Stimulated activated CD8-positive, alpha-beta memory T cell treated with anti-CD3 and anti-CD28 coated beads, Interleukin-2, amount 100 ng/mL, for 48 hours (primary cell): ENCODE measurements at regions not wholly inside any gene's neighbourhood (a gene's known extent, or its start where the extent isn't known, plus 50 kb on each side); places are given as distances from the start of the nearest gene placed in this dataset.
"Not testable (repeated sequence)": the region's sequence is repeated elsewhere in the genome, so short reads cannot be mapped to it uniquely, and the experiment has no call there.

Source experiments
- DNase-seq, 2 donors: peaks; one replicate each; pipeline ENCODE4 v3.0.0-alpha.2; 2020; ENCODE audit warnings: low read depth in 2 of 2

DNA sequence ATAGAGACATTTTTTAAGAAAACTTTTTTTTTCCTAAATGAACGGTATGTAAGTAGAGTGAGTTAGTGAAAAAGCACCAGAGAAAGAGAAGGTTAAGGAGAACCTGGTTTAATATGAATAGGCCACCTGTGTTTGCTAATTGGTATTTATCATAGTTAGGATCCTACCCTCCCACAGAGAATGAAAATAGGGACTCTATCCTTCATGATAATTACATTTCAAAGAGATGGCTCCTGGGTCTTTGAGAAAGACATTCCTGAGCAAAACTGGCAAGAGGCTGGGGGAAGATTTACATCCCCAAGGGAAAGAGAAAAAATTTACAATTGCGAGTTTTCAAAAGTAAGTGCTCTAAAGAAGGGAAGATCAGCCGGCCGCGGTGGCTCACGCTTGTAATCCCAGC lies 1284.5 kb downstream of the SLITRK1 start:
- no peak for DNase-seq

DNA sequence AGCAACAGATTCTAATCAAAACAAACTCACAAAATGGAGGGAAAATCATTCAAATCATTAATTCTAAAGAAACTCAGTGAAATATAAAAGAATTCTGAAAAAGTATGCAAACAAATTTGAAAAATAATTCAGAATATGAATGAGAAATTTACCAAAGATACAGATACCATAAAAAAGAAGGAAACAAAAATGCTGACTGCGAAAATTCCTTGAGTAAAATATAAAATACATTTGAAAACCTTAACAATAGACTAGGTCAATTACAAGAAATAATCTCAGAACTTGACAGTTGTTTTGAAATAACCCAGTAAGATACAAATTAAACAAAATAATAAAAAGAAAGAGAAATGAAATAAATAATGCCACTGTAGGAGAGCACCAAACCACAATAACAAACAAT lies 1289.0 kb downstream of the SLITRK1 start:
- DNase-seq, result no peak

DNA sequence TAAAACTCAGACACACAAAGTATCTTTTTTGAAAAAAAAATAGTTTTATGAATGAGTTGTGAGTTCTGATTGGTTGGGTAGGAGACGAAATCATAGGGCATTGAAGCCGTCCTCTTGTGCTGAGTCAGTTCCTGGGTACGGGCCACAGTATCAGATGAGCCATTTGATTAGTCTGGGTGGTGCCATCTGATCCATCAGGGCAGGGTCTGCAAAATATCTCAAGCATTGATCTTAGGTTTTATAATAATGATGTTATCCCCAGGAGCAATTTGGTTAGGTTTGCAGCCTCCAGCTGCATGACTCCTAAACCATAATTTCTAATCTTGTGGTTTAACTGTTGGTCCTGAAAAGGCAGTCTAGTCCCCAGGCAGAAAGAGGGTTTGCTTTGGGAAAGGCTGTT lies 1310.6 kb downstream of the SLITRK1 start:
- no peak for DNase-seq

DNA sequence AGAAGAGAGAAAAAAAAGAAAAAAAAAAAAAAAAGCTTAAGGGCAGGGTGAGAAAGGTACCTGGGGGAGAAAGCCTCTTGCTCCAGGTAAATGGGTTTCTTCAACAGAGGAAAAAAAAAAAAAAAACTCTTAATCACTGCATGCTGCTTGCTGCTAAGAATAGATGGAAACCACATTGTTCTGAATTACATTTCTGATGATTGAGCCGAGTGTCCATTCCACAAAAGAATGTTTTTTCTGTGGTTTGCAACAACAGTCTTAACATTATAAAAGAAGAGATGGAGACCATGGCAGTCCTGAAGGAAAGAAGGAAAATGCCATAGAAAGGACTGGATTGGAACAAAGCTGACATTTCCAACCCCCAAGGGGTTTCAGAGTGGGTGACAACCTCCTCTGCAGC lies 1312.7 kb downstream of the SLITRK1 start:
- no peak for DNase-seq

DNA sequence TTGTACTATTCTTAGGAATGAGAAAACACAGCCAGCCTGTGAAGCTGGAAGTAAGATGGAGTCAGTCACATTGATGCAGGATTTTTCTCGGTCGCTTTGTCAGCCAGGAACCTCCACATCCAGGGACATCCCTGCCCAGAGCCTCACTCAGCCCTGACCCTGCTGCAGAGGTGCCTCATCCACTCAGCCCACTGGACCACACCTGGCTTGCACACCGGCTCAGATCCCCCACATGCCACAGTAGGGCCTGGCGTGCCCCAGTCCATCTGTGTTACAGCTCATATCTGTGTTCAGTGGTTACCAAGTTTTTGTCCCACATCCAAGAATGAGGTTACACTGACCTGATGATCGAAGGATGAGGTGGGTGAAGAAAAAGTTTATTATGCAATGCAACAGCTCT lies 1315.4 kb downstream of the SLITRK1 start:
- no peak for DNase-seq

DNA sequence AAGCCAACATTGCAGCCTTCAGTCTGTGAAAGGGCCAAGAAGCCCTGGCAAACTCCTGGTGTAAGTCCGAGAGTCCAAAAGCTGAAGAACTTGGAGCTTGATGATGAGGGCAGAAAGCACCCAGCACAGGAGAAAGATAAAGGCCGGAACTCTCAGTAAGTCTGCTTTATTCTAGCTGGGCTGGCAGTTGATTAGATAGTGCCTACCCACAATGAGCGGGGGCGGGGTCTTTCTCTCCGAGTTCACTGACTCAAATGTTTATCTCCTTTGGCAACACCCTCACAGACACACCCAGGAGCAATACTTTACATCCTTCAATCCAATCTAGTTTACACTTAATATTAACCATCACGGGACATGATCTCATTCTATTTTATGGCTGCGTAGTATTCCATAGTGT lies 1317.1 kb downstream of the SLITRK1 start:
- DNase-seq, result no peak

DNA sequence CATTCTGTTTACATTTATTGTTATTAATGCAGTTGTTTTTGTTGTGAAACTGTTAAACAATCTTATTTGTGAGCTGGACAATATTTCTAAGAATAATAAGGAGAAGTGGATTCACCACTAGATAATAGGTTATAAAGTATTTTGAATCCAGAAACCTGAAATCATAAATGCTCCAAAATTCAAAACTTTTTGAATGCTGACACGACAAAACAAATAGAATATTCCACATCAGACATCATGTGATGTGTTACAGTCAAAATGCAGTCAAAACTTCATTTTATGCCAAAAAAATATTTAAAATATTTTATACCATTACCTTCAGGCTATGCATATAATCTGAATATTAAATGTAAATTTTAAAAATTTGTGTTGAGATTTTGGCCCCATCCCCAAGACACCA lies 1321.4 kb downstream of the SLITRK1 start:
- no peak for DNase-seq

DNA sequence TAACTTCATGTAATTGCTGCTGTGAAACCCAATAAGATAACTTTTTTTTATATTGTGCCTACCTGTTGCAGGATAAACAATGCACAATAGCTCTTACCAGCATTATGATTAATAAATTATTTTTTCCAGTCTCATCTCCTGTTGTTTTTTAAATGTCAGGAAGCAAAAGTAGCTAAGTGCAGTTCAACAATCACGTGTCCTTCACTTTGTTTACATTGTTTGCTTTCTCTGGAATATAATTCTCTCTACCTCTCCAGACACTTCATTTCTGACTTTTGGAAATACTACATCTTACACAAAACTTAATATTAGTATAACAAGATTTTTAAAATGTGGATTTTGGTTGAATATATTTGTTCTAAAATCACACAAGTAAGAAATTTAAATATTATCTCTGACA lies 1359.4 kb downstream of the SLITRK1 start:
- DNase-seq, result no peak

DNA sequence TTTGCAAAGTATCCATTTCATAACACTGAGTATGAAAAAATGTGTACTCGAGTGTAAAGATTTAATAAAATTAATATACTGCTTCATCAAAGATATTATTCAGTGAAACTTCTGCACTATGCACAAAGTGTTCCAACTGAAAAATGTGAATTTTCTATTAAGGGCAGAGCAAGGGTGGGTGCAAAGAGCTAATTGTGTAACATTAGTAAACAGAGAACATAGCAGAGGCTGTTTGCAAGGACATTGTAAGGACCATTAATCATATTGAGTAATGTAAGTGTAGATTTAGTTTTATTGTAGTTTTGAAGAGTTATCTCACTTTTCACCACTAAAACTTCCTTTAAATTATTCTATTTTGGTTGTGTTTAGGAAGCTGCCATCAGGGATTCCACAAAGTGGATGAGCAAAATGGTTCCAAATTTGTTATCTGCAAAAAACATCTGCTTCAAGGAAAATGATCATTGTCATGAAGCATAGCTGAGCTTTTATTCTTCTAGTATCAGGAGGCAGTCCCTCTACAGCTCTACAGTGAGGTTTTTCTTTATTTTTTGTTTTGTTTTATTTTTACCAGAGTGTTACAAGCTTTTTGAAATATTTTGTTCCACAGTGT lies 1375.4 kb downstream of the SLITRK1 start:
- DNase-seq, result no peak

DNA sequence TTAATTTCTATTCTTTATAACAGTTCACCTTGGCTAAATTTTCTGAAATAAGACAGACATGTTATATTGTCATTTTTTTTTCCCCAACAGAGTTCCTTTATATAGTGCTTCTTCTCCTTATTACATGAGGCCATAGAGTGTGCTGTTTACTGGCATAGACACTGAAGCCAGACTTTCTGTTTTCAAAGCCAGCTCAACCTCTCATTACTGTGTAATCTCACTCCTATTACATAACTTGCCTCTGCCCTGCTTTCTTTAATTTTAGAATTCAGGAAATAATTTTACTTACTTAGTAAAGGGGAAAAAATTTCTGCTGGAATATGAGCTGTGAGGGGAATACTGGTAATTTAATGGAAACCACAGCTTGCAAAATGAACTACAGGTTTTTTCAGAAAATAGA lies 1380.4 kb downstream of the SLITRK1 start:
- DNase-seq, result no peak

DNA sequence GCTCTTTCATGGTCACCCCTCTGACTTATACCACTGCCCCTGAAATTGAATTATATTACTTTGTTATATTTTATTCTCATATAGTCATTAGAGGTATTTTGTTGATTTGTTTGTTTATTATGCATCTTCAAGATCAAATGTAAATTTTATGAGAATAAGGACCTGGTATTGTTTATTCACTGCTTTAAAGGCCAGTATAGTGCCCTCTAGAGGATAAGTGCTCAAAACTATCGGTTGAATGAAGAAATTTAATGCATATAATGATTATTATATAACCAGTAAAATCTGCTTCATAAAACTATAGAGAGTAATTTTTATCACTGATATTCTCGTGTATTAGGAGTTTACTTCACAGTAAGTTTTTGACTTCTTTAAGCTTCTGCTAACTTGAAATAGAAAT lies 1401.9 kb downstream of the SLITRK1 start:
- no peak for DNase-seq

DNA sequence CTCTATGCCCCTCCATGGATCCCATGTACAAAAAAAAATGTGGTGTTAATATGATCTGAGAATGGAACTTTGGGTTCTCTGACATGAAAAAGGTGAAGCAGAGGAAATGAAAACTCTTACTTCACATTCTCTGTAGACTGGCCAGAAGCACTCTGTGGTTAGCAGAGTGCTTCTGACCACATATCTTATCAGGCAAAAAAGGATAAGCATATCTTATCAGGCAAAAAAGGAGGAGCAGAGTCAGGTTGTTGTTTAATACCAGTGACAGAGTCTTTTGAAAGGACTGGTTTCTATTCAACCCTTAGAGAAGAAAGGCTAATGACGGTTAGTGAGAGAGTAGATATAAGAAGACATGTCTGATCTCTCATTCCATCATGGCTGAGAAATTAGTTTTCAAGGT lies 1404.8 kb downstream of the SLITRK1 start:
- DNase-seq, result no peak

DNA sequence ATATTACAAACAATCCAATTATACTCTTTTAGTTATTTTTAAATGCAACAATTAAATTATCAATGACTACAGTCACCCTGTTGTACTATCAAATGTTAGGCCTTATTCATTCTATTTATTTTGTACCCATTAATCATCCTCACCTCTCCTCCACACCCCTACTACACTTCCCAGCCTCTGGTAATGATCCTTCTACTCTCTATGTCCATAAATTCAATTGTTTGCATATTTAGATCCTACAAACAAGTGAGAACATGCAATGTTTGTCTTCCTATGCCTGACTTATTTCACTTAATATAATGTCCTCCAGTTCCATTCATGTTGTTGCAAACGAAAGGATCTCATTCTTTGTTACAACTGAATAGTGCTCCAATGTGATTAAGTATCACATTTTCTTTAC lies 1414.6 kb downstream of the SLITRK1 start:
- DNase-seq, result no peak

DNA sequence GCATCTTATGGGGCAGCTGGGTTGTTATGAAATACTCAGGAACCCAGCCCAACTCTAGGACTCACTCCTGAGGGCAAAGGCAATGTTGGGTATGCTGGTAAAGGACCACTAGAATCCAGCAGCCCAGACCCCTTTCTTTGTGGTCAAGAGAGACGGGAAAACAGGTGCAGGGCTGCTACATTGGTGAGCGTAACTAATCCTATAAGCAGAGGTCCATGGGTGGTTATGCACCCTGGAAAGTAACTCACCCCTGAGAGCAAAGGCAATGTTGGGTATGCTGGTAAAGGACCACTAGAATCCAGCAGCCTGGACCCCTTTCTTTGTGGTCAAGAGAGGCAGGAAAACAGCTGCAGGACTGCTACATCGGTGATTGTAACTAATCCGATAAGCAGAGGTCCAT lies 1422.7 kb downstream of the SLITRK1 start:
- not testable (repeated sequence) for DNase-seq

DNA sequence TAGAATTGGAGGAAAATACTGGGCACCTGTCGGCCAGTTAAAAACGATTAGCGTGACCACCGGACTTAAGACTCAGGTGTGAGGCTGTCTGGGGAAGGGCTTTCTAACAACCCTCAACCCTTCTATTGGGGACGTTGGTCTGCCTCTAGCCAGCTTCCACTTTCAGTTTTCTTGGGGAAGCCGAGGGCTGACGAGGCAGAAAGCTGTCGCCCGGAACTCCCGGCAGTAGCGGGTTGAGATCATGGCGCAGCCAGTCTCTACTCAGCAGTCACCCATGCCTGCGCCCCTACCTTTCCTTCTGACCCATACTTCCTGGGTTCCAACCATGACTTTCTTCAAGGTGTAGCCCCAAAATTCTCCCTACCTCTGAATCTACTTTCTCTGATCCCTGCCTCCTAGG lies 1424.1 kb downstream of the SLITRK1 start:
- no peak for DNase-seq

DNA sequence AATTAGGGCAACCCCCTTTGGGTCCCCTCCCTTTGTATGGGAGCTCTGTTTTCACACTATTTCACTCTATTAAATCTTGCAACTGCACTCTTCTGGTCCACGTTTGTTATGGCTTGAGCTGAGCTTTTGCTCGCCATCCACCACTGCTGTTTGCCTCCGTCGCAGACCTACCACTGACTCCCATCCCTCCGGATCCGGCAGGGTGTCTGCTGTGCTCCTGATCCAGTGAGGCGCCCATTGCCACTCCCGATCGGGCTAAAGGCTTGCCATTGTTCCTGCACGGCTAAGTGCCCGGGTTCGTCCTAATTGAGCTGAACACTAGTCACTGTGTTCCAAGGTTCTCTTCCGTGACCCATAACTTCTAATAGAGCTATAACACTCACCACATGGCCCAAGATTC lies 1424.7 kb downstream of the SLITRK1 start:
- not testable (repeated sequence) for DNase-seq

DNA sequence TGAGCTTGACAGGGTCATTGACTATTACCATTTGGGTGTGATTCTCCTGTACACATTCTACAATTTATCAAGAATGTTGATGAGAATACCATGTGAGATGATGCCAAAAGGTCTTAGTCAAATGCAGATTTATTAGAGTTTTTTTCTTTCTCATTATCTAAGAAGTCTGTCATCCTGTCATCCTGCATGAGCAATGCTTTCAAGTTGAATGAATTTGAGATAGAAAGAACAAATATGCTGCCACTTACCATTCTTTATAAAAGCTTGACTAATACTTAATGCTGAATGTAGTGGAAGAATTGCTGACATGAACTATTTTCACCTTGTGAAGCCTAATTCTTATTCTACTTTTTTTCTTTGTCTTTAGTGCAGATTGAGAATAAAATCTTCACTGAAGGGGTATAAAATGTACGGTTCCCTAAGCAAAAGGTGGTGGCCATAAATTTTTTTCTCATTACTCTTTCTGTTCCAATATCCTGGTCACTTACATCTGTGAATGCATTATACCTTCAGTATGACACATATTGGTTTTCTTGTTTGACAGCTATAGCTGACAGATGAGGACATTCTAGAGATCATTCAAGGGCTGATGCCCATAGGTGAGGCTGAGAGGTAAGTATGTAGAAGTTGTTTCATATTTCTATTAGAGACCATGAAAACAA lies 1434.7 kb downstream of the SLITRK1 start:
- DNase-seq, result no peak

DNA sequence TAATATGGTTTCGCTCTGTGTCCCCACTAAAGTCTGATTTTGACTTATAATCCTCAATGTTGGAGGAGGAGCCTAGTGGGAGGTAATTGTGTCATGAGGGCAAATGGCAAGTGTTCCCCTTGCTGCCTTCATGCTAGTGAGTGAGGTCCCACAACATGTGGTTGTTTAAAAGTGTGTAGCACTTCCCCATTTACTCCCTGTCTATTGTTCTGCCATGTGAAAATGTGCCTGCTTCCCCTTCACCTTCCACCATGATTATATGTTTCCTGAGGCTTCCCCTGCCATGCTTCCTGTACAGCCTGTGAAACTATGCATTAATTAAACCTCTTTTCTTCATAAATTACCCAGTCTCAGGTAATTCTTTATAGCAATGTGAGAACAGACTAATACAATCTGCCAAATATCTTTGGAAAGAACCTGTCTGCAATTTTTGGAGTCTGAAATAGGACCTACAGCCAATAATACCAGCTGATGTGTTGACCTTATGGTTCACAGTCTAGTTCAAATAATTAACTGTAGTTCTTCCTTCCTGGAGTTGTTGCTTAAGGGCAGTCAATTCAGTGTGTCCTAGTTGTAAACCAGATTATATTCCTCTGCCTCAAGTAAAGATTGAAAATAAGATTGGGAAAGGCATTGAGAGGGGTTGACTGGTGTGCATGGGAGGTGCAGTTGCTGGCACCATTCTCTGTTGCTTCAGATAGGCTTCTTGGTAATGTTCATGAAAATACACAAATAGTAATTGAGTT lies 1442.9 kb downstream of the SLITRK1 start:
- no peak for DNase-seq

DNA sequence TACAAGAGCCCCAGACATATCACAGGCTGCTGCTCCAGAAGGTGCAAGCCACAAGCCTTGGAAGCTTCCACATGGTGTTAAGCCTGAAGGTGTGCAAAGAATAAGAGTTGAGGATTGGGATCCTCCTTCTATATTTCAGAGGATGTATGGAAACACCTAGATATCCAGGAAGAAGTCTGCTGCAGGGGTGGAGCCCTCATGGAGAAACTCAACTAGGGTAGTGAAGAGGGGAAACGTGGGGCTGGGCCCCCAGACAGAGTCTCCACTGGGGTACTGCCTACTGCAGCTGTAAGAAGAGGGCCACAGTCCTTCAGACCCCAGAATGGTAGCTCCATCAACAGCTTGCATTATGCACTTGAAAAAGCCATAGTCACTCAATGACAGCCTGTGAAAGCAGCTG lies 1444.0 kb downstream of the SLITRK1 start:
- no peak for DNase-seq

DNA sequence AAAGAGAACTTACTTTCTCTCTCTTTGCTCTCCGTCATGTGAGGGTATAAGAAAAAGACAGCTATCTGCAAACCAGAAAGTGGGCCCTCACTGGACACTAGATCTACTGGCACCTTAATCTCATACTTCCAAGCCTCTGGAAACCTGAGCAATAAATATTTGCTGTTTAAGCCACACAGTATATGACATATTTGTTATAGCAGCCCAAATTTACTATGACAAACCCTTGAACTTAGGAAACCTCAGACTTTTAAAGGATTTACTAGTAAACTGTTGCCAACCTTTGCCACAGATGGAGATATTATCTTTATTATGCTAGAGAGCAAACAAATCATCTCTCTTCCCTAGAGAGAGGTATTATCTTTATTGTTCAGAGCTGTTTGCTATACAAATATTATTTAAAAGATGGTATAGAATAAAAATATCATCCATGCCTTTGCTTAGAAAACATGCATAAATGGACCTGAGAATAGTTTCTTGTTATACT lies 1446.1 kb downstream of the SLITRK1 start:
- DNase-seq, result no peak

DNA sequence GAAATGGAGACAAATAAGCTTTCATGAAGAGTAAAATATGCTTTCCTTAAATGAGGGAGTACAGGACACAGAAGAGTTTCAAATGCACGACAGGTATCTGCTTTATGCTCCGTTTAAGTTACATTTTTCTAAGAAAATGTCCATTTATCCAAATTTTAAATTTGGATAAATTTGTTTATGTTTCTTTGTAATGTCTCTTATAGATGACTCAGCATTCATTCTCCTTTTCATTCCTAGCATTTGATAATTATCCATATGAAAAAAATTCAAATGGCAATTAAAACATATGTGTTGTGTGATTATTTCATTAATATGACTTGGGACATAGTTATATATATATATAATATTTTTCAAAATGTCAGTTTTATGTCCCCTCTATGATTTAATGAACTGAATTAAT lies 1449.3 kb downstream of the SLITRK1 start:
- DNase-seq, result no peak

DNA sequence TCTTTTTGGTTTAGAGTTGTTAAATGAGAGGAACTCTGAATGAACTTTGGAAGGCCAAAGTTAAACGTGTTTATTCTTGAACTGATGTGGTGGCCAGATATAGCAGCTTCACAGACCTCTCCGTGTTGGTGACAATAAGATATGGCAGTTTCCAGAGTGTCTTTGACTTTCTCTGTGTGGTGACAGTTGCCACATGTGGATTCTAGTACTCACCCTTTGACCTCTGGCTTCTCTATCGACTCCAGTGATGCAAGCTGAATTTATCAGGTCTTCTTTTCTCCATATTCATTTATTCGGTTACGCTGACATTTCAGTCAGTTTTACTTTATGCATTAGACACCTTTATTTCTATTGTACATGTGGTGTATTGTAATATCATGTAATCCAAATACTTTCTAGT lies 1469.5 kb downstream of the SLITRK1 start:
- DNase-seq, result no peak

DNA sequence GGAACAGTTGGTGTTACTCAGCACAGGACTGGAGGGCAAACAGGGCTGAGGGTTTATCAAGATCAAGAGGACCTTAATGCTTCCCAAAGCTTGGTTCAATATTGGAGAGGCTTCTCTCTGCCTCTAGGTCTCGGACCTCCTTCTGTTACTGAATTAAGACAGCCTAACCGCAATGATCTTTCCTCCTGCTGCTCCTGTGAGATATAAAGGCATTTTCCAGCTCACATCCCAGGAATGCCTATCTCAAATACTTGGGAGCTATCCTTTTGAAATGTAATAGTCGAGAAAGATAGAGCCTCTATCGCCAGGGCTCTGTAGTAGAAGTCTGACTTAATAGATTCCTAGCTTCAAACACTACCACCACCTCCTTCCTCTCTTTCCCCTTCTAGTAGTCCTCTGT lies 1475.0 kb downstream of the SLITRK1 start:
- no peak for DNase-seq
